Esophagus squamous epithelium (tissue), 5 donors: ENCODE measurements at regions not wholly inside any gene's neighbourhood (a gene's known extent, or its start where the extent isn't known, plus 50 kb on each side); places are given as distances from the start of the nearest gene placed in this dataset.

Experiments
- DNase-seq: peaks from one replicate; lab custom pipeline; 2025; lab: John Stamatoyannopoulos, UW
- H3K27ac ChIP-seq, 4 donors: fragments of 200-600 bp; sonication (generic); one replicate each; pipeline ENCODE4 v1.5.1; 2016 to 2019; ENCODE audit warnings: mild to moderate bottlenecking in 1 of 4
- H3K27me3 ChIP-seq, 4 donors: fragments of 200-600 bp; sonication (generic); 1 replicate in 3 of 4; 2 replicates in 1 of 4; pipeline versions ENCODE4 v1.5.1 to v1.6.0; 2017 to 2021; ENCODE audit warnings: antibody characterized with exemption in 1 of 4
- H3K36me3 ChIP-seq, 3 donors: fragments of 200-600 bp; sonication (generic); one replicate each; pipeline ENCODE4 v1.5.1; 2016 to 2019
- H3K4me1 ChIP-seq, 3 donors: fragments of 200-600 bp; sonication (generic); one replicate each; pipeline ENCODE4 v1.5.1; 2017 to 2019
- H3K4me3 ChIP-seq, 4 donors: fragments of 200-600 bp; sonication (generic); 1 replicate in 3 of 4; 2 replicates in 1 of 4; pipeline ENCODE4 v1.5.1; 2016 to 2019; ENCODE audit warnings: mild to moderate bottlenecking in 2 of 4, moderate library complexity in 1 of 4
- H3K9me3 ChIP-seq, 3 donors: fragments of 200-600 bp; sonication (generic); one replicate each; pipeline ENCODE4 v1.5.1; 2016 to 2019
- CTCF ChIP-seq, 6 experiments: fragments of 450-650 bp in 4 of 6; fragments of 200-600 bp in 2 of 6; sonication (generic) in 2 of 6; IDR thresholded peaks; one replicate each; pipeline ENCODE4 v1.5.1; 2016 to 2019; ENCODE audit warnings: antibody characterized with exemption in 6 of 6, mild to moderate bottlenecking in 4 of 6, moderate library complexity in 4 of 6
- POLR2A ChIP-seq, 4 donors: fragments of 450-650 bp; IDR thresholded peaks; one replicate each; pipeline ENCODE4 v1.6.1; 2017; ENCODE audit warnings: antibody characterized with exemption in 4 of 4, mild to moderate bottlenecking in 4 of 4, moderate library complexity in 3 of 4
- WGBS, 2 donors: methylation state at CpG; one replicate each; pipeline ENCODE4 v1.1.5; 2018; 5-methylcytosine and 5-hydroxymethylcytosine counted together
- intact Hi-C: fragments of 100-400 bp; cut with DNase I; formaldehyde crosslinking; loops from one replicate; pipeline ENCODE4 v1.15.0; 2022
- donor health status: DM: yes; HTN: yes; CAD: no.

GRCh38 chr6:165877192-165877591, 214.2 kb upstream of the PDE10A start:
- Histone ChIP-seq H3K9me3 (no peaks in the 10 kb centered on the region), H3K27ac (peak overlapping the region in 3 of 4 donors; percentile 27 to 59 (median 36)), H3K36me3 (no peaks in the 10 kb centered on the region), H3K4me3 (peak overlapping the region in 1 of 4 donors; percentile 5), H3K27me3 (no peaks in the 10 kb centered on the region), H3K4me1 (peaks cover 0 to 6% (median 0%) of the 10 kb centered on the region in 3 donors)
- TF ChIP-seq POLR2A (IDR thresholded peaks at IDR 0.05) (no peak), CTCF (IDR thresholded peaks at IDR 0.05) (no peak)
- WGBS, 2 donors, result 39 to 50% methylated on average over 5 of the region's 5 CpGs
- DNase-seq, result no peak
- intact Hi-C loops, result no loop called here

GRCh38 chr6:165876588-165876987, 213.5 kb upstream of the PDE10A start:
- 8 to 30% methylated on average over 5 to 6 of the region's 6 CpGs for WGBS, 2 donors

GRCh38 chr6:165875946-165876345, 212.9 kb upstream of the PDE10A start:
- H3K27me3 ChIP-seq, result no peaks in the 10 kb centered on the region
- H3K27ac ChIP-seq, result no peak overlapping the region
- H3K4me3 ChIP-seq, result no peak overlapping the region
- peaks cover 0 to 6% (median 0%) of the 10 kb centered on the region in 3 donors for H3K4me1 ChIP-seq
- intact Hi-C loops, result no loop called here
- no peaks in the 10 kb centered on the region for H3K9me3 ChIP-seq
- 60 to 64% methylated on average over 1 of the region's 1 CpG for WGBS, 2 donors
- no peak for DNase-seq
- TF ChIP-seq POLR2A (IDR thresholded peaks at IDR 0.05) (no peak), CTCF (IDR thresholded peaks at IDR 0.05) (no peak)
- no peaks in the 10 kb centered on the region for H3K36me3 ChIP-seq

More at GRCh38 chr6:165876588-165876987, 213.5 kb upstream of the PDE10A start:
- no peak for DNase-seq
- Histone ChIP-seq H3K27me3 (no peaks in the 10 kb centered on the region), H3K9me3 (no peaks in the 10 kb centered on the region), H3K4me3 (peak overlapping the region in 1 of 4 donors; percentile 5), H3K4me1 (peaks cover 0 to 6% (median 0%) of the 10 kb centered on the region in 3 donors), H3K27ac (peak overlapping the region in 3 of 4 donors; percentile 27 to 59 (median 36)), H3K36me3 (no peaks in the 10 kb centered on the region)
- intact Hi-C loops, result no loop called here
- TF ChIP-seq POLR2A (IDR thresholded peaks at IDR 0.05), result no peak
- TF ChIP-seq CTCF (IDR thresholded peaks at IDR 0.05), result no peak

- DNase-seq, result no peak
- intact Hi-C loops, result no loop called here
- H3K9me3 ChIP-seq, result peaks cover 0 to 3% (median 0%) of the 10 kb centered on the region in 3 donors
- no peak for TF ChIP-seq POLR2A (IDR thresholded peaks at IDR 0.05)
- no peak for TF ChIP-seq CTCF (IDR thresholded peaks at IDR 0.05)
- peaks cover 0 to 6% (median 0%) of the 10 kb centered on the region in 3 donors for H3K4me1 ChIP-seq
- no peaks in the 10 kb centered on the region for H3K27me3 ChIP-seq
- WGBS, 2 donors, result 50 to 71% methylated on average over 2 of the region's 2 CpGs
- no peak overlapping the region for H3K4me3 ChIP-seq
- no peaks in the 10 kb centered on the region for H3K36me3 ChIP-seq
- H3K27ac ChIP-seq, result no peak overlapping the region
Measured at GRCh38 chr6:165873976-165874375, 210.9 kb upstream of the PDE10A start.

GRCh38 chr6:165872811-165873210, 209.8 kb upstream of the PDE10A start:
- H3K4me3 ChIP-seq, result no peak overlapping the region
- TF ChIP-seq POLR2A (IDR thresholded peaks at IDR 0.05) (no peak), CTCF (IDR thresholded peaks at IDR 0.05) (no peak)
- H3K4me1 ChIP-seq, result peaks cover 0 to 6% (median 0%) of the 10 kb centered on the region in 3 donors
- H3K27ac ChIP-seq, result no peak overlapping the region
- H3K27me3 ChIP-seq, result no peaks in the 10 kb centered on the region
- H3K36me3 ChIP-seq, result no peaks in the 10 kb centered on the region
- DNase-seq, result no peak
- WGBS, 2 donors, result 85% methylated on average over 5 of the region's 5 CpGs; no CpG with 5 or more reads in 1 of the 2 donors
- peaks cover 0 to 3% (median 0%) of the 10 kb centered on the region in 3 donors for H3K9me3 ChIP-seq
- intact Hi-C loops, result no loop called here
